ENCODE measurements at regions not wholly inside any gene's neighbourhood (a gene's known extent, or its start where the extent isn't known, plus 50 kb on each side); places are given as distances from the start of the nearest gene placed in this dataset.

GRCh38 chr11:71095294-71095850, 157.0 kb downstream of the SHANK2 start:
- no peak for TF ChIP-seq CTCF (IDR thresholded peaks at IDR 0.05 in 8 of 11, conservative IDR thresholded peaks at IDR 0.05 in 3 of 11)
- no peak for TF ChIP-seq POLR2A (IDR thresholded peaks at IDR 0.05)
- no peak for TF ChIP-seq POLR2AphosphoS5 (IDR thresholded peaks at IDR 0.05)
